AML-193 (cell line): ENCODE measurements at regions not wholly inside any gene's neighbourhood (a gene's known extent, or its start where the extent isn't known, plus 50 kb on each side); places are given as distances from the start of the nearest gene placed in this dataset.

ENCODE experiments used
- DNase-seq, 2 experiments: peaks; one replicate each; lab custom pipeline; 2025; lab: John Stamatoyannopoulos, UW

- DNase-seq, result peak; percentile 33 to 36
These were observed 50.8 kb upstream of the SLC36A4 start for GRCh38 chr11:93248602-93249001.

DNA sequence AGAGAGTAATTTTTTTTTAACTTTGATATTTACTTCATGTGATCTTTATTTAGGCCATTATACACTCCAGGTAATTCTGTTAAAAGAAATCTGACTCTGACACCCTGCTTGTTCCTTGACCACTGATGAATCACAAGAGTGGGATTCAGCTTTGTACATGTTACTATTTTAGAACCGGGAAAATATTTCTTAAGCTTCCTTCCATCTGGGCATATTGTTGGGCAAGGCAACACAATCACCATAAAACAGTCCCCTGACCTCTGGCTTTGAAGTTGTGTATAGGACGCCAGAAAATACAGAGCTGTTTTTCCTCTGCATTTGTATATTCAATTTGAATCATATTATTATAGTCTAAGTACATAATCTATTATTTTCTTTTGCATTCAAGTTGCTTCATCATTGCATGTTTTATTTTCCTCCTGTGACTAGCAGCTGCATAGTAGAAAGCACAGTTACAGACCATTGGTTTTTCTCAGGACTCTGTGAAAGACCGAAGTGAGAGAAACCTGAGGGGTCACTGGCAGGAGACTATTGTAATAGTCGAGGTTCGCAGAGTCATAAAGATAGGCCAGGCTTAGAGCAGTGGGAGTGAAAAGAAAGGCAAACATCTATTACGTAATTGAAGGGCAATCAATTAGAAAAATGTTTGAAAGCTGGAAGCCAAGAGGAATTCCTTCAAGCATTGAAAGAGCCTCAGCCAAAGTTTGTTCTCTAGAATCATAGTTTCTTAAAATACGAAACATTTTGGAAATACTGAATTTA is 51.8 kb upstream of the SLC36A4 start:
- DNase-seq, result no peak

DNA sequence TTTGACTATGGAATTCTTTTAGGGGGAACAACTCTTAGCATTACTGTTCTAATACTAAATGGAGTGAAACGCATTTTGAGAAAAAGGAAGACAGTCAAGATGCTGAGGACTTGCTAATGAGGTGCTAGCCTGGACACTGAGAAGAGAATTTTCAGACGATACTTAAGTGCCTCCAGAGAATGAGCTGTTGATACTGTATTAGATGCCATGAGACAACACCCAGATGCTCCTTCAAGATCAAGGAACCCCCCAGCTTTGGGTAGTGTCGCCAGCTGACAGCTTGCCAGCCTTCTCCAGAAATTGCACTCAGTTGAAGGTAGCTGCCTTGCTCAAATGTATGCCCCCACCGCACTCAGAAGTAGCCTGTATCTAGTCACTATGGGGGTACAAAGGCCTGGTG is 52.5 kb upstream of the SLC36A4 start:
- DNase-seq, result no peak

DNA sequence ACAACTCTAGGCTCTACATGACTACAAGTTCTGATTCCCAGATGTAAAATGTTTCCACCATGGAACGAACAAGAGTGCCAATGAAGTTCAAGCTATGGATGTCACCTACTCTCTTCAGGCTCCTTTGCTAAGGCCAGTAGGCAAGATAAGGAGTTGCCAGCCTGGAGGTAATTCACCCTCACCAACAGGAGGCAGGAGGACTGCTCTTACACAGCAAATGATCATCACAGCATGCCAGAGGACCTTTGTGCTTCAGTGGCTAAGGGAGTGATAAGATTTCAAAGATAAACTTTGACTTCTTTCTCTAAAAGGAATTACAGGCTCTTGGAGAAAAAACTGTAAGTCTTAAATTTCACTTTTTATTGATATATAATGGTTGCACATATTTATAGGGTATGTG is 54.1 kb upstream of the SLC36A4 start:
- DNase-seq, result no peak

GRCh38 chr11:93253111-93253510 is 55.3 kb upstream of the SLC36A4 start:
- DNase-seq, result no peak

GRCh38 chr11:93256623-93257022 is 58.8 kb upstream of the SLC36A4 start:
- no peak for DNase-seq

GRCh38 chr11:93267383-93267782 is 63.2 kb upstream of the DEUP1 start:
- no peak for DNase-seq

GRCh38 chr11:93268287-93269040 is 62.1 kb upstream of the DEUP1 start:
- DNase-seq, result no peak

- DNase-seq, result no peak
These were observed 58.9 kb upstream of the DEUP1 start for GRCh38 chr11:93271596-93271995.

GRCh38 chr11:93274851-93275250 is 55.7 kb upstream of the DEUP1 start:
- DNase-seq, result no peak

DNA sequence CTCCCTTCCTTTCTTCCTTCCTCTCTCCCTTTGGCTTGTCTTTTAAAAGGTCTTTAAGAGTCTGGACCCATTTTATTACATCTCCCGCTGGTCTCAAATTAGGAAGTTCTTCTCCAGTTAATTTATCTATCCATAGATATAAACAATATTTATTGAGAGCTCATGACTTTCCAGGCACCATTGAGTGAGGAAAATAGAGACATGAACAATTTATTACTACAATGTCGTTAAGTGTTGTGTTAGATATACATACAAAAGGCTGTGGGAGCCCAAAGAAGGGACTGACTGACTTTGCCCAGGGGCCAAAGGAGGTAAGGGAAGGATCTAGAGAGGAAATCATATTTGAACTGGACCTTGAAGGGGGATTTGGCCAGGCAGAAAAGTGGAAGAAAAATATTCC is 51.6 kb upstream of the DEUP1 start:
- no peak for DNase-seq

DNA sequence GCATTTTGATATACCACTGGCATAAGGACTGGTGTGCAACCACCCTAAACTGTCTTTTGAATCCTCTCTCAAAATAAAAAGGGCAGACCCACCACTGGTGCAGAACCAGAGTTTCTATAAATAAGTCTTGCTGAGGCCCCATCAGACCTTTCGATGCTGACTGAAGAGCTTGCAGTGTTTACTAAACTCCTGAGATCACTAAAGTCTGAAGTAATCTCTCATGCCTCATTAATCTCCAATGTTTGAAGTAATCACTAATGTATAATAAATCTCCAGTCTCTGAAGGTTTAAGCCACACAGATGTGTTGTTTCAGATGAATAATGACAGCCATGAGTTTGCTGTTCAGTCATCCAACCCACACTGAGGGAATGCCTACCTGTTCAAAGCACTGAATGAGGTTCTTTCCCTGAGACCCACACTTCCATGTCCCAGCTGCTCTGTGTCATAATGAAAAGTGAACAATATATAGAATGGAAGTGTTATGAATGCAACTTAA is 50.6 kb upstream of the DEUP1 start:
- no peak for DNase-seq
